Adrenal gland (tissue), 9 donors: ENCODE measurements at regions not wholly inside any gene's neighbourhood (a gene's known extent, or its start where the extent isn't known, plus 50 kb on each side); places are given as distances from the start of the nearest gene placed in this dataset.

Source experiments
- DNase-seq, 7 donors: peaks; one replicate each; pipeline ENCODE4 v3.0.0-alpha.2; 2019 to 2020
- H3K27ac ChIP-seq, 5 donors: fragments of 200-600 bp; sonication (generic) in 4 of 5; 1 replicate in 3 of 5; 2 replicates in 2 of 5; pipeline versions ENCODE4 v1.5.1 to v1.8.0; 2016 to 2020; ENCODE audit warnings: mild to moderate bottlenecking in 1 of 5
- H3K27me3 ChIP-seq: fragments of 200-600 bp; 2 replicates; pipeline ENCODE4 v1.8.0; 2021
- H3K36me3 ChIP-seq, 2 donors: fragments of 200-600 bp; replicated peaks in 1 of 2; 1 replicate in 1 of 2; 2 replicates in 1 of 2; pipeline versions ENCODE4 v1.5.1 to v1.8.0; 2018 to 2022
- H3K4me1 ChIP-seq, 2 donors: fragments of 200-600 bp; replicated peaks in 1 of 2; 1 replicate in 1 of 2; 2 replicates in 1 of 2; pipeline versions ENCODE4 v1.5.1 to v1.8.0; 2018 to 2021
- H3K4me3 ChIP-seq, 4 donors: fragments of 200-600 bp; sonication (generic) in 3 of 4; one replicate each; pipeline ENCODE4 v1.5.1; 2016 to 2018
- H3K9me3 ChIP-seq, 3 donors: fragments of 200-600 bp; sonication (generic) in 1 of 3; replicated peaks in 1 of 3; 1 replicate in 2 of 3; 2 replicates in 1 of 3; pipeline versions ENCODE4 v1.5.1 to v1.8.0; 2016 to 2021
- POLR2A ChIP-seq, 2 donors: fragments of 450-650 bp; IDR thresholded peaks; one replicate each; pipeline ENCODE4 v1.6.1; 2017; ENCODE audit warnings: antibody characterized with exemption in 2 of 2, mild to moderate bottlenecking in 2 of 2, moderate library complexity in 1 of 2
- WGBS, 4 donors: extraction: QIAGEN DNeasy Blood & Tissue Kit in 2 of 4; methylation state at CpG; one replicate each; pipeline versions ENCODE4 v1.1.5 to v1.1.7; 2013 to 2017; 5-methylcytosine and 5-hydroxymethylcytosine counted together
- intact Hi-C, 2 donors: fragments of 100-400 bp; cut with DNase I; formaldehyde crosslinking; loops; one replicate each; pipeline versions ENCODE4 v1.14.1 to v1.15.0; 2022 to 2023
- TF ChIP-seq, protein P1 (sequence below), 6 experiments: fragments of 450-650 bp in 4 of 6; fragments of 200-600 bp in 2 of 6; sonication (generic) in 1 of 6; IDR thresholded peaks; 1 replicate in 5 of 6; 2 replicates in 1 of 6; pipeline versions ENCODE4 v1.5.1 to v1.8.0; 2016 to 2021; ENCODE audit warnings: antibody characterized with exemption in 6 of 6, mild to moderate bottlenecking in 2 of 6, moderate library complexity in 1 of 6
- donor health status: healthy with polysubstance abuse.
- donor health status: Bipolar disorder and iron deficiency.
- donor health status: DM: yes; HTN: yes; CAD: no.
- donor health status: DM: no; HTN: no; CAD: no.
- donor health status: DM: no; HTN: no; CAD: no.

DNA sequence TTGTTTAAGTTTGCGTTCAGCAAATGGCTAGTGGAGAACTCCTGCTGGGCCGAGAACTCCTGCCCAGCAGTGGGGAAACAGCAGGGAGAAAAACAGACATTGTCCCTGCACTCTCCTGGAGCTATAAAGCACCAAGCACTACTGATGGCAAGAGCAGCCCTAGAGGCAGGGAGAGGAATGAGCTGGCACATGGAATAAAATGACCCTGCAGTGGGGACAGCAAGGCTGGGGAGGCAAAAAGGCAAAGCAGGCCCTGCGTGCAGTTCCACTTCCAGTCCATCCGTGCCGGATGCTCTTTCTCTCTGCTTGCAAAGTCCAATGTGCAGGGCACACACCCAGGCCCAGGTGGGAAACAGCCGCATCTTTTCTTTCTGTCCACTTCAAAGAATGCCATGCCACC lies 415.5 kb downstream of the LRATD1 start:
- DNase-seq = no peak
- intact Hi-C loops = no loop called here
- Histone ChIP-seq H3K27me3 (no peaks in the 10 kb centered on the region), H3K36me3 (no peaks in the 10 kb centered on the region), H3K4me1 (no peaks in the 10 kb centered on the region), H3K9me3 (no peaks in the 10 kb centered on the region), H3K4me3 (no peak overlapping the region), H3K27ac (no peak overlapping the region)
- 80 to 96% (median 91%) methylated on average over 6 of the region's 6 CpGs for WGBS, 4 donors
- TF ChIP-seq POLR2A (IDR thresholded peaks at IDR 0.05) = no peak
- TF ChIP-seq, protein P1, sequence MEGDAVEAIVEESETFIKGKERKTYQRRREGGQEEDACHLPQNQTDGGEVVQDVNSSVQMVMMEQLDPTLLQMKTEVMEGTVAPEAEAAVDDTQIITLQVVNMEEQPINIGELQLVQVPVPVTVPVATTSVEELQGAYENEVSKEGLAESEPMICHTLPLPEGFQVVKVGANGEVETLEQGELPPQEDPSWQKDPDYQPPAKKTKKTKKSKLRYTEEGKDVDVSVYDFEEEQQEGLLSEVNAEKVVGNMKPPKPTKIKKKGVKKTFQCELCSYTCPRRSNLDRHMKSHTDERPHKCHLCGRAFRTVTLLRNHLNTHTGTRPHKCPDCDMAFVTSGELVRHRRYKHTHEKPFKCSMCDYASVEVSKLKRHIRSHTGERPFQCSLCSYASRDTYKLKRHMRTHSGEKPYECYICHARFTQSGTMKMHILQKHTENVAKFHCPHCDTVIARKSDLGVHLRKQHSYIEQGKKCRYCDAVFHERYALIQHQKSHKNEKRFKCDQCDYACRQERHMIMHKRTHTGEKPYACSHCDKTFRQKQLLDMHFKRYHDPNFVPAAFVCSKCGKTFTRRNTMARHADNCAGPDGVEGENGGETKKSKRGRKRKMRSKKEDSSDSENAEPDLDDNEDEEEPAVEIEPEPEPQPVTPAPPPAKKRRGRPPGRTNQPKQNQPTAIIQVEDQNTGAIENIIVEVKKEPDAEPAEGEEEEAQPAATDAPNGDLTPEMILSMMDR (IDR thresholded peaks at IDR 0.05) = no peak

DNA sequence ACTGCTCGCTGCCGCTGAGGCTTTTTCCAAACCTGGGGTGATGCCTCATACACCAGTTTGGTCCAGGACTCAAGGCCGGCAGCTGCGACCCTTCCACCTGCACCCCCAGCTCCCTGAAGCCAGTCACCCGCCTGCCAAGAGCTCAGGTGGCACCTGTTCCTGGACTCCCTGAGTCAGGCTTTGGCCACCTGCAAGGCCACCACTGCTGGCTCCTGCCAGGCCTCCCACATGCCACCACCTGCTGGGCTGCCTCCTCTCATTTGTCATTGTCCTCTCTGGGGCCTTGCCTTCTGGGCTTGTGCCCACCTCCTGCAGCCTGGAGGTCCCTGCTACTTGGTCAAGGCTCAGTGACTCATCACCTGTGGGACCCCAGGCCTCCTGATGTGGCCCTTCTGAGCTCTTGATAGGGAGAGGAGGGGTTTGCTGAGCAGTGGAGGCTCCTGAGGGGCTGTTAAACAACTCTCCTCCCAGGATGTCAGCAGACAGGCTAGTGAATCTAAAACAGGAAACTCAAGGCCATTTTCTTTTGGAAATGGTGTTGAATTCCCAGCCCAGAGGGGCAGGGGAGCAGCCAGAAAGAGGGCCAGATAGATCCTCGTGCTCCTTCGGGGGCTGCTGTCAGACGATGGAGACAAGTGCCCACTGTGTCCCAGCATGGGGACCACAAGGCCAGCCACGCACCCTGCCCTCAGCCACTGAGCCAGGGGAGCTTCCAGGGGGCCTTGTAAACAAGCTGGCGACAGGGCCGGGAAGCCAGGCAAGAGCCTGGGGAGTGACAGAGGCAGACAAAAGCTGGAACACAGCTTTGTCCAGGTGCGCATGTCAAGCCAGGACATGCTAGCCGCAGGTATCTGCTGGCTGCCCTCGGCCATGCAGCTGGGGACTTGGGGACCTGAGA lies 416.8 kb downstream of the LRATD1 start:
- 80 to 87% (median 84%) methylated on average over 5 to 14 of the region's 14 CpGs for WGBS, 4 donors
- Histone ChIP-seq H3K27ac (no peak overlapping the region), H3K4me1 (no peaks in the 10 kb centered on the region), H3K27me3 (no peaks in the 10 kb centered on the region), H3K9me3 (no peaks in the 10 kb centered on the region), H3K36me3 (no peaks in the 10 kb centered on the region), H3K4me3 (no peak overlapping the region)
- no peak for DNase-seq
- intact Hi-C loops = no loop called here
- TF ChIP-seq, protein P1 (IDR thresholded peaks at IDR 0.05) = no peak
- TF ChIP-seq POLR2A (IDR thresholded peaks at IDR 0.05) = no peak

DNA sequence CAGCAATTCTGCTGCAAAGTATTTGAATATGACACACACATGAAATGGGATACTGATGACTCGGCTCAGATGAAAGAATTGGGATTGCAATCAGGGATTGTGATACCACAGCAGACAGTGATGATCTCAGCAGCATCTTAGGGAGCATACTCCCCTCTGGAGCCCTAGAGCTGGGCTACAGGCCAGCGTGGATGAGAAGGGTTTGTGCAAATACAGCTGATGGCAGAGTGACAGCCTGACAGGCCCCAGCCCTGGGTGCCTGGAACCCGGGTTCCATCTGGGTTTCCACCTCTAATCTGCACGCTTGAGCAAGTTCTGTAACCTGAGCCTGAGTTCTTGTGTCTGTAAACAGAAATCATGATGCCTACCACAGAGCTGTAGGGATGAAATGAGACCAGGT lies 418.0 kb downstream of the LRATD1 start:
- intact Hi-C loops = no loop called here
- Histone ChIP-seq H3K9me3 (no peaks in the 10 kb centered on the region), H3K36me3 (no peaks in the 10 kb centered on the region), H3K4me1 (no peaks in the 10 kb centered on the region), H3K27me3 (no peaks in the 10 kb centered on the region), H3K27ac (no peak overlapping the region), H3K4me3 (no peak overlapping the region)
- DNase-seq = no peak
- 57 to 72% (median 64%) methylated on average over 4 of the region's 4 CpGs for WGBS, 4 donors
- TF ChIP-seq POLR2A (IDR thresholded peaks at IDR 0.05) = no peak
- TF ChIP-seq, protein P1 (IDR thresholded peaks at IDR 0.05) = no peak

DNA sequence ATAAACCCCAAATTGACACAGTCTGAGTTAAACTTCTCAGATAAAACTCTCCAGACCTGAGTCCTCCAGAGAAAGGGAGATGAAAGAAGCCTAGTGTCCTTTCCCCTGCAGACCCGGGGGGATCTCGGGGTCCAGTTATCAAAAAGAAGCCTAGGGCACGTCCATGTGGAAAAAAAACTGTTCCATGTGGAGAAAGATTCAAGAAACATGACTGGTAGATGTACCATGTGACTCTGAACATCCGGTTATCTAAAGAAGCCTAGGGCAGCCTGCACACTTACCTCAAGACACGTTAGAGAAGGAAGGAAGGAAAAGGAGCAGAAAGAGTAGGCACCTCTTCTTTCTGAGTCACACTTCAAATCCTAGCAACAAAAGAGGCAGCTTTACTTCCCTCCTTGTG lies 421.0 kb downstream of the LRATD1 start:
- H3K4me1 ChIP-seq = no peaks in the 10 kb centered on the region
- H3K36me3 ChIP-seq = no peaks in the 10 kb centered on the region
- TF ChIP-seq, protein P1 (IDR thresholded peaks at IDR 0.05) = no peak
- TF ChIP-seq POLR2A (IDR thresholded peaks at IDR 0.05) = no peak
- H3K4me3 ChIP-seq = no peak overlapping the region
- intact Hi-C loops = no loop called here
- no peaks in the 10 kb centered on the region for H3K9me3 ChIP-seq
- no peaks in the 10 kb centered on the region for H3K27me3 ChIP-seq
- no peak for DNase-seq
- H3K27ac ChIP-seq = no peak overlapping the region
- WGBS, 4 donors = 80 to 88% (median 82%) methylated on average over 5 of the region's 5 CpGs
